Thyroid gland (tissue), 4 donors: ENCODE measurements at regions not wholly inside any gene's neighbourhood (a gene's known extent, or its start where the extent isn't known, plus 50 kb on each side); places are given as distances from the start of the nearest gene placed in this dataset.

Experiments used
- CTCF ChIP-seq, 6 experiments: fragments of 200-600 bp in 3 of 6; fragments of 450-650 bp in 3 of 6; sonication (generic) in 3 of 6; IDR thresholded peaks; one replicate each; pipeline ENCODE4 v1.5.1; 2016 to 2019; ENCODE audit warnings: antibody characterized with exemption in 6 of 6, mild to moderate bottlenecking in 2 of 6, inconsistent platforms in 1 of 6, moderate library complexity in 1 of 6
- POLR2A ChIP-seq, 2 donors: fragments of 450-650 bp; IDR thresholded peaks; one replicate each; pipeline ENCODE4 v1.6.1; 2017; ENCODE audit warnings: antibody characterized with exemption in 2 of 2, mild to moderate bottlenecking in 2 of 2, moderate library complexity in 1 of 2

DNA sequence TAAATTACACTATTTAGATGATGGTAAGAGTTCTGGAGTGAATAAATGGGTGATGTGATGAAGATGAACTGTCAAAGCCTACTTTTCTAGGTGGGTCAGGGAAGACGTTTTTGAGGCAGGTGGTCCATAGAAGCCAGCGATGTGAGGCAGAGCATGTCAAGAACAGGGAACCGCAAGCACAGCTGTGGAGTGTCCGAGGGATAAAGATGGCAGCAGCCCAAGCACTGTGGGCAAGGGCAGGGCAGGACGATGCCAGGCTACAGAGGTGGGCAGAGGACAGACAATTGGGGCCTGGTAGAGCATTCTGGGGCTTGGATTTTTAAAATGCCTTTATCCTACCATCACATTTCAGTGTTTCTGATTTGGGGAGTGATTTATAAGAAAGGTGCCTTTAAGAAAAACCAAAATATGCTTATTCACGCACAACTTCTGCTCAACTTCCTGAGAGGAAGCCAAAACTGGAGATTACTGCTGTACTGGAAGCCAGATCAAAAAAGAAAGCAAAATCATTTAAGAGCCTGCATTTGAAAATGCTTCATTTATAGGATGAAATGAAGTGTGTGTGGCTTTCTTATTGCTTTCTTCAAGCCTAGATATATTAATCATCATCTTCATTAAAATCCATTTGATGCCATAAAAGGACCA is 119.0 kb upstream of the WDR17 start:
- TF ChIP-seq POLR2A (IDR thresholded peaks at IDR 0.05) (no peak), CTCF (IDR thresholded peaks at IDR 0.05) (no peak)
